PC-9 (cell line): ENCODE measurements at regions not wholly inside any gene's neighbourhood (a gene's known extent, or its start where the extent isn't known, plus 50 kb on each side); places are given as distances from the start of the nearest gene placed in this dataset.

Source experiments
- BruUV-seq: library from RNA; stranded (reverse); fragments of 400-500 nt; replicated peaks from 2 replicates; lab custom pipeline; 2021; lab: Mats Ljungman, UMichigan
- CTCF ChIA-PET: fragments of 300-600 bp; sonication (Branson Sonifier 250); formaldehyde crosslinking; loops from one replicate; lab custom pipeline; 2022; ENCODE audit warnings: antibody characterized with exemption; lab: Charles Lee
- POLR2A ChIA-PET: fragments of 300-600 bp; sonication (Branson Sonifier 250); formaldehyde crosslinking; loops from one replicate; lab custom pipeline; 2022; ENCODE audit warnings: antibody characterized with exemption; ENCODE audit not compliant: unreplicated experiment; lab: Charles Lee
- DNase-seq, 2 experiments: peaks; one replicate each; pipeline versions ENCODE4 v3.0.0 to v3.0.0-alpha.2; 2015 to 2022; ENCODE audit warnings: mixed read lengths in 1 of 2
- H2AFZ ChIP-seq: fragments of 200-600 bp; sonication (generic); 2 replicates; pipeline ENCODE4 v1.8.1; 2017; ENCODE audit warnings: antibody characterized with exemption
- H3F3A ChIP-seq: fragments of 200-600 bp; sonication (generic); 2 replicates; pipeline ENCODE4 v1.8.1; 2017; ENCODE audit warnings: antibody characterized with exemption, mild to moderate bottlenecking, low read depth; ENCODE audit not compliant: insufficient read depth
- H3K27ac ChIP-seq: fragments of 200-600 bp; sonication (generic); 2 replicates; pipeline ENCODE4 v1.6.1; 2016; ENCODE audit warnings: mixed run types
- H3K27me3 ChIP-seq: fragments of 200-600 bp; sonication (generic); 2 replicates; pipeline ENCODE4 v1.6.1; 2016; ENCODE audit warnings: low read depth, mixed run types; ENCODE audit not compliant: insufficient read depth
- H3K36me3 ChIP-seq: fragments of 200-600 bp; sonication (generic); 2 replicates; pipeline ENCODE4 v1.6.1; 2016; ENCODE audit warnings: low read depth, mixed run types
- H3K4me1 ChIP-seq: fragments of 200-600 bp; sonication (generic); replicated peaks from 2 replicates; pipeline ENCODE4 v1.6.1; 2016; ENCODE audit warnings: mixed run types; ENCODE audit not compliant: insufficient read depth
- H3K4me2 ChIP-seq: fragments of 200-600 bp; sonication (generic); 2 replicates; pipeline ENCODE4 v1.6.1; 2017; ENCODE audit warnings: mixed run types
- H3K4me3 ChIP-seq: fragments of 200-600 bp; sonication (generic); 2 replicates; pipeline ENCODE4 v1.6.1; 2016; ENCODE audit warnings: mixed run types
- H3K79me2 ChIP-seq: fragments of 200-600 bp; sonication (generic); 2 replicates; pipeline ENCODE4 v1.6.1; 2017; ENCODE audit warnings: low read depth, mixed run types
- H3K9me2 ChIP-seq: fragments of 200-600 bp; sonication (generic); 2 replicates; pipeline ENCODE4 v1.8.1; 2017; ENCODE audit warnings: mild to moderate bottlenecking; ENCODE audit not compliant: insufficient read depth
- H3K9me3 ChIP-seq: fragments of 200-600 bp; sonication (generic); 2 replicates; pipeline ENCODE4 v1.8.1; 2016; ENCODE audit warnings: low read depth; ENCODE audit not compliant: insufficient read depth
- H4K20me1 ChIP-seq: fragments of 200-600 bp; sonication (generic); 2 replicates; pipeline ENCODE4 v1.8.1; 2017; ENCODE audit not compliant: insufficient read depth
- CTCF ChIP-seq: fragments of 200-600 bp; sonication (generic); conservative IDR thresholded peaks from 2 replicates; pipeline ENCODE4 v1.6.1; 2017; ENCODE audit warnings: mixed run types, antibody characterized with exemption, mild to moderate bottlenecking, moderate library complexity
- EZH2 ChIP-seq: fragments of 200-600 bp; sonication (generic); IDR thresholded peaks from 2 replicates; pipeline ENCODE4 v1.8.0; 2017; ENCODE audit warnings: antibody characterized with exemption, low read depth
- intact Hi-C: fragments of 100-400 bp; cut with micrococcal nuclease; formaldehyde crosslinking; loops from one replicate; pipeline ENCODE4 v1.10.0; 2022; ENCODE audit not compliant: unreplicated experiment

GRCh38 chr4:142952821-142953580 is 106.9 kb upstream of the INPP4B start:
- TF ChIP-seq EZH2 = no peak
- TF ChIP-seq CTCF = no peak

GRCh38 chr4:142954415-142954814 is 108.3 kb upstream of the INPP4B start:
- DNase-seq = no peak
- Histone ChIP-seq H3K4me1 (no peaks in the 10 kb centered on the region), H3K9me3 (no peaks in the 10 kb centered on the region), H3K9me2 (peaks cover 7% of the 10 kb centered on the region; the same call in 1 of the 2 replicates), H3K27me3 (no peaks in the 10 kb centered on the region), H4K20me1 (no peaks in the 10 kb centered on the region), H3K79me2 (no peaks in the 10 kb centered on the region), H3F3A (no peaks in the 10 kb centered on the region), H3K4me3 (no peak overlapping the region), H3K4me2 (no peak overlapping the region), H2AFZ (no peak overlapping the region), H3K36me3 (no peaks in the 10 kb centered on the region), H3K27ac (no peak overlapping the region)
- ChIA-PET POLR2A (no interaction called here), CTCF (no interaction called here)
- intact Hi-C loops = no loop called here
- TF ChIP-seq CTCF (no peak), EZH2 (no peak)
- no TSS peak for BruUV-seq

More at GRCh38 chr4:142952821-142953580, 106.9 kb upstream of the INPP4B start:
- ChIA-PET CTCF (no interaction called here), POLR2A (no interaction called here)
- H3K27ac ChIP-seq = no peak overlapping the region
- intact Hi-C loops = no loop called here
- H4K20me1 ChIP-seq = no peaks in the 10 kb centered on the region
- no peaks in the 10 kb centered on the region for H3K27me3 ChIP-seq
- no peak overlapping the region for H2AFZ ChIP-seq
- no peaks in the 10 kb centered on the region for H3F3A ChIP-seq
- no peak for DNase-seq
- no peak overlapping the region for H3K4me3 ChIP-seq
- H3K4me2 ChIP-seq = no peak overlapping the region
- no peaks in the 10 kb centered on the region for H3K9me3 ChIP-seq
- H3K9me2 ChIP-seq = peaks cover 7% of the 10 kb centered on the region; the same call in 1 of the 2 replicates
- no peaks in the 10 kb centered on the region for H3K4me1 ChIP-seq
- H3K79me2 ChIP-seq = no peaks in the 10 kb centered on the region
- no peaks in the 10 kb centered on the region for H3K36me3 ChIP-seq
- no TSS peak for BruUV-seq

DNA sequence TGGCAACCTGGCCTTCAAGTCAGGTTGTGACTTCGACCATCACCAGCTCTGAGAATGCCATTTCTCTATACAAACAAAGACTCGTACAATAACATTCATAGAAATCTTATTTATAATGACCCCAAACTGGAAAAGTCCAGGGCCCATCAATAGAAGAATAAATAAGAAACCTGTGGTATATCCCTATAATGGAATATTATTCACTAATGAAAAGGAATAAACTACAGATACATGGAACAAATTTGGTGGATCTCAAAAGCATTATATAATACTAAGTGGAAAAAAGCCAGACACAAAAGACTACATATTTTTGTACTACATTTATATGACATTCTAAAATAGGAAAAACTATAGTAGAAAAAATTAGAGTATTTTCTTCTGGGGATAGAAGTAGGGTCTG is 109.4 kb upstream of the INPP4B start:
- no peaks in the 10 kb centered on the region for H3K27me3 ChIP-seq
- no peak for TF ChIP-seq EZH2
- TF ChIP-seq CTCF = no peak
- no peak overlapping the region for H3K4me3 ChIP-seq
- H2AFZ ChIP-seq = no peak overlapping the region
- no peaks in the 10 kb centered on the region for H4K20me1 ChIP-seq
- no peaks in the 10 kb centered on the region for H3K79me2 ChIP-seq
- no peaks in the 10 kb centered on the region for H3K36me3 ChIP-seq
- H3K27ac ChIP-seq = no peak overlapping the region
- CTCF ChIA-PET = no interaction called here
- H3K4me1 ChIP-seq = no peaks in the 10 kb centered on the region
- no TSS peak for BruUV-seq
- POLR2A ChIA-PET = no interaction called here
- intact Hi-C loops = no loop called here
- H3K9me2 ChIP-seq = peaks cover 7% of the 10 kb centered on the region; the same call in 1 of the 2 replicates
- no peak for DNase-seq
- no peak overlapping the region for H3K4me2 ChIP-seq
- no peaks in the 10 kb centered on the region for H3K9me3 ChIP-seq
- H3F3A ChIP-seq = no peaks in the 10 kb centered on the region
